Activated CD4-positive, CD25-positive, alpha-beta regulatory T cell treated with anti-CD3 and anti-CD28 coated beads, Interleukin-2, amount 50 U/mL, for 16 hours (primary cell): ENCODE measurements at regions not wholly inside any gene's neighbourhood (a gene's known extent, or its start where the extent isn't known, plus 50 kb on each side); places are given as distances from the start of the nearest gene placed in this dataset.

Experiments
- DNase-seq: peaks from one replicate; pipeline ENCODE4 v3.0.0-alpha.2; 2020; ENCODE audit warnings: low read depth, low spot score

GRCh38 chr16:5393070-5393469 is 295.5 kb upstream of the EEF2KMT start:
- DNase-seq = no peak

- DNase-seq = no peak
These were observed 289.4 kb upstream of the EEF2KMT start for GRCh38 chr16:5386989-5387388.

GRCh38 chr16:5385811-5386210 is 288.2 kb upstream of the EEF2KMT start:
- no peak for DNase-seq

GRCh38 chr16:5385115-5385514 is 287.5 kb upstream of the EEF2KMT start:
- no peak for DNase-seq

GRCh38 chr16:5383737-5384136 is 286.1 kb upstream of the EEF2KMT start:
- DNase-seq = no peak

- DNase-seq = no peak
These were observed 284.9 kb upstream of the EEF2KMT start for GRCh38 chr16:5382484-5382883.

GRCh38 chr16:5381481-5381880 is 283.9 kb upstream of the EEF2KMT start:
- no peak for DNase-seq

GRCh38 chr16:5379954-5380353 is 282.4 kb upstream of the EEF2KMT start:
- no peak for DNase-seq

- no peak for DNase-seq
These were observed 280.9 kb upstream of the EEF2KMT start for GRCh38 chr16:5378531-5378930.

GRCh38 chr16:5377280-5377898 is 279.8 kb upstream of the EEF2KMT start:
- DNase-seq = no peak

GRCh38 chr16:5374184-5374583 is 276.6 kb upstream of the EEF2KMT start:
- DNase-seq = no peak

GRCh38 chr16:5367951-5368350 is 270.4 kb upstream of the EEF2KMT start:
- no peak for DNase-seq

GRCh38 chr16:5366126-5366525 is 268.5 kb upstream of the EEF2KMT start:
- DNase-seq = no peak

- no peak for DNase-seq
These were observed 266.6 kb upstream of the EEF2KMT start for GRCh38 chr16:5364186-5364585.

GRCh38 chr16:5361322-5361721 is 263.7 kb upstream of the EEF2KMT start:
- DNase-seq = no peak

- no peak for DNase-seq
These were observed 257.1 kb upstream of the EEF2KMT start for GRCh38 chr16:5354645-5355044.

GRCh38 chr16:5349670-5350517 is 252.3 kb upstream of the EEF2KMT start:
- no peak for DNase-seq

- no peak for DNase-seq
These were observed 251.5 kb upstream of the EEF2KMT start for GRCh38 chr16:5349101-5349500.

GRCh38 chr16:5347561-5347960 is 250.0 kb upstream of the EEF2KMT start:
- DNase-seq = no peak

- DNase-seq = no peak
These were observed 239.3 kb upstream of the EEF2KMT start for GRCh38 chr16:5336941-5337340.

- no peak for DNase-seq
These were observed 236.4 kb upstream of the EEF2KMT start for GRCh38 chr16:5333991-5334390.

GRCh38 chr16:5333126-5333525 is 235.5 kb upstream of the EEF2KMT start:
- DNase-seq = no peak

- DNase-seq = no peak
These were observed 232.5 kb upstream of the EEF2KMT start for GRCh38 chr16:5330058-5330457.
